ENCODE measurements at regions not wholly inside any gene's neighbourhood (a gene's known extent, or its start where the extent isn't known, plus 50 kb on each side); places are given as distances from the start of the nearest gene placed in this dataset.

GRCh38 chr16:54774768-54775167 is 155.9 kb upstream of the IRX5 start:
- TF ChIP-seq YY1 (IDR thresholded peaks at IDR 0.05; ENCODE audit: low read depth) (no peak), TCF12 (IDR thresholded peaks at IDR 0.05; ENCODE audit: low read depth) (no peak), EP300 (IDR thresholded peaks at IDR 0.05; ENCODE audit: borderline replicate concordance) (no peak), CEBPB (IDR thresholded peaks at IDR 0.05) (no peak), NFIC (IDR thresholded peaks at IDR 0.05) (no peak), FOXM1 (IDR thresholded peaks at IDR 0.05; ENCODE audit: borderline replicate concordance, low read depth) (no peak), ZBTB7A (IDR thresholded peaks at IDR 0.05; ENCODE audit: low read depth) (no peak), TAF1 (IDR thresholded peaks at IDR 0.05; ENCODE audit: low read depth) (no peak)
- TF ChIP-seq, protein P1, sequence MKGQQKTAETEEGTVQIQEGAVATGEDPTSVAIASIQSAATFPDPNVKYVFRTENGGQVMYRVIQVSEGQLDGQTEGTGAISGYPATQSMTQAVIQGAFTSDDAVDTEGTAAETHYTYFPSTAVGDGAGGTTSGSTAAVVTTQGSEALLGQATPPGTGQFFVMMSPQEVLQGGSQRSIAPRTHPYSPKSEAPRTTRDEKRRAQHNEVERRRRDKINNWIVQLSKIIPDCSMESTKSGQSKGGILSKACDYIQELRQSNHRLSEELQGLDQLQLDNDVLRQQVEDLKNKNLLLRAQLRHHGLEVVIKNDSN (IDR thresholded peaks at IDR 0.05), result no peak
- TF ChIP-seq, protein P2, sequence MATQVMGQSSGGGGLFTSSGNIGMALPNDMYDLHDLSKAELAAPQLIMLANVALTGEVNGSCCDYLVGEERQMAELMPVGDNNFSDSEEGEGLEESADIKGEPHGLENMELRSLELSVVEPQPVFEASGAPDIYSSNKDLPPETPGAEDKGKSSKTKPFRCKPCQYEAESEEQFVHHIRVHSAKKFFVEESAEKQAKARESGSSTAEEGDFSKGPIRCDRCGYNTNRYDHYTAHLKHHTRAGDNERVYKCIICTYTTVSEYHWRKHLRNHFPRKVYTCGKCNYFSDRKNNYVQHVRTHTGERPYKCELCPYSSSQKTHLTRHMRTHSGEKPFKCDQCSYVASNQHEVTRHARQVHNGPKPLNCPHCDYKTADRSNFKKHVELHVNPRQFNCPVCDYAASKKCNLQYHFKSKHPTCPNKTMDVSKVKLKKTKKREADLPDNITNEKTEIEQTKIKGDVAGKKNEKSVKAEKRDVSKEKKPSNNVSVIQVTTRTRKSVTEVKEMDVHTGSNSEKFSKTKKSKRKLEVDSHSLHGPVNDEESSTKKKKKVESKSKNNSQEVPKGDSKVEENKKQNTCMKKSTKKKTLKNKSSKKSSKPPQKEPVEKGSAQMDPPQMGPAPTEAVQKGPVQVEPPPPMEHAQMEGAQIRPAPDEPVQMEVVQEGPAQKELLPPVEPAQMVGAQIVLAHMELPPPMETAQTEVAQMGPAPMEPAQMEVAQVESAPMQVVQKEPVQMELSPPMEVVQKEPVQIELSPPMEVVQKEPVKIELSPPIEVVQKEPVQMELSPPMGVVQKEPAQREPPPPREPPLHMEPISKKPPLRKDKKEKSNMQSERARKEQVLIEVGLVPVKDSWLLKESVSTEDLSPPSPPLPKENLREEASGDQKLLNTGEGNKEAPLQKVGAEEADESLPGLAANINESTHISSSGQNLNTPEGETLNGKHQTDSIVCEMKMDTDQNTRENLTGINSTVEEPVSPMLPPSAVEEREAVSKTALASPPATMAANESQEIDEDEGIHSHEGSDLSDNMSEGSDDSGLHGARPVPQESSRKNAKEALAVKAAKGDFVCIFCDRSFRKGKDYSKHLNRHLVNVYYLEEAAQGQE (IDR thresholded peaks at IDR 0.05; ENCODE audit: low read depth), result no peak

DNA sequence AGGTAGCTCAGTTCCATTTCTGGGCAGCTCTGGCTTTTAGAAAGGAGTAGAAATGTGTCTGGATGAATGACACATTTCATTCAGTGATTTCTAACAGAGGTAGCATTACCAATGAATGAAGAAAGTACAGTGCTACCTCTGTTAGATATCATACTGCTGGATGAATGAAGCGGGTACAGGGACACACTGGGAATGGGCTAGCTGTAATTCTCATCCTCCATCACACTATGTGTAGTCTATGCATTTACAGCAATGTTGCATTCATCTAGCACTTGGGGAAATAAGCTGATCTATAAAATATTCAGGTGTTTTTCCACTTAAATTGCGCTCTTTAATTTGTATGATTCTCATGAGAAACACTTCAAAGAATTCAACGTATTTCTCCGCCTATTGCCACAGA is 158.3 kb upstream of the IRX5 start:
- TF ChIP-seq TAF1 (IDR thresholded peaks at IDR 0.05; ENCODE audit: low read depth) (no peak), CEBPB (IDR thresholded peaks at IDR 0.05) (no peak), EGR1 (IDR thresholded peaks at IDR 0.05) (no peak), EP300 (IDR thresholded peaks at IDR 0.05; ENCODE audit: borderline replicate concordance) (no peak), NFIC (IDR thresholded peaks at IDR 0.05) (no peak), RAD21 (IDR thresholded peaks at IDR 0.05; ENCODE audit: low read depth) (no peak), ZBTB7A (IDR thresholded peaks at IDR 0.05; ENCODE audit: low read depth) (no peak), CREB1 (IDR thresholded peaks at IDR 0.05; ENCODE audit: low read depth) (no peak), TEAD4 (IDR thresholded peaks at IDR 0.05) (no peak), YY1 (IDR thresholded peaks at IDR 0.05; ENCODE audit: low read depth) (no peak), MAX (IDR thresholded peaks at IDR 0.05) (no peak)
- TF ChIP-seq, protein P1 (IDR thresholded peaks at IDR 0.05), result no peak
- TF ChIP-seq, protein P2 (IDR thresholded peaks at IDR 0.05; ENCODE audit: low read depth), result no peak

- no peak for TF ChIP-seq RAD21 (IDR thresholded peaks at IDR 0.05; ENCODE audit: low read depth)
- no peak for TF ChIP-seq TEAD4 (IDR thresholded peaks at IDR 0.05)
- TF ChIP-seq, protein P1 (IDR thresholded peaks at IDR 0.05), result no peak
- TF ChIP-seq, protein P2 (IDR thresholded peaks at IDR 0.05; ENCODE audit: low read depth), result no peak
- no peak for TF ChIP-seq TCF12 (IDR thresholded peaks at IDR 0.05; ENCODE audit: low read depth)
- no peak for TF ChIP-seq ZBTB7A (IDR thresholded peaks at IDR 0.05; ENCODE audit: low read depth)
- TF ChIP-seq YY1 (IDR thresholded peaks at IDR 0.05; ENCODE audit: low read depth), result no peak
- no peak for TF ChIP-seq CEBPB (IDR thresholded peaks at IDR 0.05)
- TF ChIP-seq NFIC (IDR thresholded peaks at IDR 0.05), result no peak
- TF ChIP-seq EGR1 (IDR thresholded peaks at IDR 0.05), result no peak
- no peak for TF ChIP-seq FOXM1 (IDR thresholded peaks at IDR 0.05; ENCODE audit: borderline replicate concordance, low read depth)
- TF ChIP-seq CREB1 (IDR thresholded peaks at IDR 0.05; ENCODE audit: low read depth), result no peak
- no peak for TF ChIP-seq TAF1 (IDR thresholded peaks at IDR 0.05; ENCODE audit: low read depth)
- no peak for TF ChIP-seq EP300 (IDR thresholded peaks at IDR 0.05; ENCODE audit: borderline replicate concordance)
- no peak for TF ChIP-seq MAX (IDR thresholded peaks at IDR 0.05)
Measured at GRCh38 chr16:54766355-54766754, 164.3 kb upstream of the IRX5 start.

DNA sequence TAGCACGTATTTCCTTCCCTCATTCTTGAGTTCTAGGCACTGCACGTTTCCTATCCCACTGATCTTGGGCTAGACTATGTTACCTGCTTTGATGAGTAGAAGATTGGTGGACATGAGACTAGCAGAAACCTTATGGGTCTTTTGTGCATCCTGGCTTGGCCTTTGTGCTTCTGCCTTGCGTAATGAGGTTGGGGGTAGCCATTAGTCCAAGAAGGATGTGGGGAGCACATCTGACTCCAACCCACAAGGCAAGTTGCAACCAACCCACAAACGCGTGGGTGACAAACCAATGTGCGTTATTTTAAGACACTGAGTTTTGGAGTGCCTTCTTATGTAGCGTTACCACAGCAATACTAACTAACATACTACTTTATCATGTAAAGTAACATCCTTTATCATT is 180.4 kb upstream of the IRX5 start:
- TF ChIP-seq MAX (IDR thresholded peaks at IDR 0.05), result no peak
- no peak for TF ChIP-seq RAD21 (IDR thresholded peaks at IDR 0.05; ENCODE audit: low read depth)
- TF ChIP-seq CREB1 (IDR thresholded peaks at IDR 0.05; ENCODE audit: low read depth), result no peak
- no peak for TF ChIP-seq TCF12 (IDR thresholded peaks at IDR 0.05; ENCODE audit: low read depth)
- TF ChIP-seq YY1 (IDR thresholded peaks at IDR 0.05; ENCODE audit: low read depth), result no peak
- no peak for TF ChIP-seq TAF1 (IDR thresholded peaks at IDR 0.05; ENCODE audit: low read depth)
- no peak for TF ChIP-seq EGR1 (IDR thresholded peaks at IDR 0.05)
- no peak for TF ChIP-seq ZBTB7A (IDR thresholded peaks at IDR 0.05; ENCODE audit: low read depth)
- TF ChIP-seq TEAD4 (IDR thresholded peaks at IDR 0.05), result no peak
- TF ChIP-seq, protein P1 (IDR thresholded peaks at IDR 0.05), result no peak
- TF ChIP-seq, protein P2 (IDR thresholded peaks at IDR 0.05; ENCODE audit: low read depth), result no peak
- TF ChIP-seq NFIC (IDR thresholded peaks at IDR 0.05), result no peak
- TF ChIP-seq FOXM1 (IDR thresholded peaks at IDR 0.05; ENCODE audit: borderline replicate concordance, low read depth), result no peak
- no peak for TF ChIP-seq CEBPB (IDR thresholded peaks at IDR 0.05)
- no peak for TF ChIP-seq EP300 (IDR thresholded peaks at IDR 0.05; ENCODE audit: borderline replicate concordance)
